ENCODE measurements at regions not wholly inside any gene's neighbourhood (a gene's known extent, or its start where the extent isn't known, plus 50 kb on each side); places are given as distances from the start of the nearest gene placed in this dataset.

- Histone ChIP-seq H3K4me3 (ENCODE audit: extremely low read depth in 1 of 4, insufficient read depth in 2 of 4, low read depth in 3 of 4, low read length in 4 of 4) (no peak overlapping the region), H2BK12ac (ENCODE audit: low read depth, low read length) (no peak overlapping the region), H3K27me3 (replicated peaks in 1 of 4; ENCODE audit: control insufficient read depth in 3 of 4, extremely low read depth in 1 of 4, insufficient read depth in 3 of 4, low read length in 3 of 4) (no peaks in the 10 kb centered on the region), H3K4me1 (replicated peaks in 1 of 4; ENCODE audit: control insufficient read depth in 3 of 4, insufficient read depth in 4 of 4, low read length in 3 of 4) (no peaks in the 10 kb centered on the region), H3K79me1 (ENCODE audit: low read depth, low read length) (no peaks in the 10 kb centered on the region), H4K8ac (ENCODE audit: extremely low read depth, insufficient read depth, low read length) (no peak overlapping the region), H2BK120ac (replicated peaks; ENCODE audit: low read depth, low read length) (no peak overlapping the region), H3K79me2 (ENCODE audit: control insufficient read depth in 1 of 2, insufficient read depth in 2 of 2, low read length in 2 of 2) (no peaks in the 10 kb centered on the region), H2BK15ac (ENCODE audit: low read length) (no peak overlapping the region), H3K4ac (replicated peaks; ENCODE audit: insufficient read length, low read depth, low read length) (no peak overlapping the region), H4K91ac (replicated peaks; ENCODE audit: insufficient read length, low read length) (no peak overlapping the region), H2AFZ (ENCODE audit: low read length) (no peak overlapping the region), H3K9me3 (ENCODE audit: insufficient read depth in 2 of 2, low read depth in 1 of 2, low read length in 1 of 2) (no peaks in the 10 kb centered on the region), H2AK5ac (ENCODE audit: low read depth, low read length) (no peak overlapping the region), H3K9ac (replicated peaks in 1 of 4; ENCODE audit: extremely low read depth in 1 of 4, low read depth in 3 of 4, low read length in 3 of 4) (no peak overlapping the region), H4K20me1 (replicated peaks in 1 of 2; ENCODE audit: control insufficient read depth in 1 of 2, insufficient read depth in 2 of 2, low read length in 2 of 2) (no peaks in the 10 kb centered on the region), H3K56ac (replicated peaks; ENCODE audit: insufficient read length, low read depth, low read length) (no peak overlapping the region), H3K14ac (ENCODE audit: insufficient read length) (no peak overlapping the region), H3K27ac (ENCODE audit: low read depth, low read length) (no peak overlapping the region), H3K36me3 (ENCODE audit: control insufficient read depth in 2 of 4, insufficient read depth in 4 of 4, low read length in 3 of 4) (no peaks in the 10 kb centered on the region), H4K5ac (ENCODE audit: insufficient read length, low read depth, low read length) (no peak overlapping the region), H2BK20ac (ENCODE audit: low read length) (no peak overlapping the region), H3K23ac (ENCODE audit: insufficient read length) (no peak overlapping the region), H2BK5ac (ENCODE audit: low read depth, low read length) (no peak overlapping the region), H3K23me2 (ENCODE audit: low read depth, low read length) (no peaks in the 10 kb centered on the region), H3K4me2 (ENCODE audit: insufficient read depth in 1 of 2, low read depth in 2 of 2, low read length in 2 of 2) (no peak overlapping the region), H3K18ac (ENCODE audit: extremely low read depth, low read length) (no peak overlapping the region)
- no peak for FAIRE-seq
- DNase-seq (ENCODE audit: low read depth in 1 of 2, low spot score in 2 of 2), result no peak
- POLR2A ChIA-PET (ENCODE audit: partially characterized antibody), result no interaction called here
- CTCF ChIA-PET (ENCODE audit: partially characterized antibody), result no interaction called here
- TF ChIP-seq SIRT6 (IDR thresholded peaks at IDR 0.05; ENCODE audit: low read length), result no peak
- no peak for TF ChIP-seq GABPA (IDR thresholded peaks at IDR 0.05; ENCODE audit: borderline replicate concordance, insufficient read depth, low read length)
- TF ChIP-seq YY1 (IDR thresholded peaks at IDR 0.05; ENCODE audit: low read depth, low read length), result no peak
- TF ChIP-seq KDM4A (IDR thresholded peaks at IDR 0.05; ENCODE audit: low read depth, low read length, severe bottlenecking), result no peak
- no peak for TF ChIP-seq FOSL1 (IDR thresholded peaks at IDR 0.05; ENCODE audit: insufficient read depth, low read depth, low read length)
- TF ChIP-seq NANOG (IDR thresholded peaks at IDR 0.05; ENCODE audit: insufficient read depth, low read depth, low read length, poor library complexity, severe bottlenecking), result no peak
- TF ChIP-seq CTBP2 (IDR thresholded peaks at IDR 0.05; ENCODE audit: borderline replicate concordance, insufficient read depth, insufficient read length, low read length), result no peak
- TF ChIP-seq USF2 (IDR thresholded peaks at IDR 0.05; ENCODE audit: low read length), result no peak
- no peak for TF ChIP-seq HDAC6 (IDR thresholded peaks at IDR 0.05; ENCODE audit: low read depth, low read length)
Measured at GRCh38 chr2:208980321-208980720, 443.5 kb upstream of the MAP2 start.
